ENCODE measurements at regions not wholly inside any gene's neighbourhood (a gene's known extent, or its start where the extent isn't known, plus 50 kb on each side); places are given as distances from the start of the nearest gene placed in this dataset.

- TF ChIP-seq HSF4 (CRISPR knock-in tag; IDR thresholded peaks at IDR 0.05; ENCODE audit: borderline replicate concordance), result no peak
- no peak for TF ChIP-seq SETDB1 (IDR thresholded peaks at IDR 0.05; ENCODE audit: low read length)
- no peak for TF ChIP-seq BHLHE40 (IDR thresholded peaks at IDR 0.05; ENCODE audit: low read length)
- no peak for TF ChIP-seq PHF20 (IDR thresholded peaks at IDR 0.05; ENCODE audit: partially characterized antibody)
- TF ChIP-seq GABPB1 (CRISPR knock-in tag; IDR thresholded peaks at IDR 0.05), result no peak
Measured at GRCh38 chr6:47153404-47153755, 111.2 kb upstream of the ADGRF1 start (continued).

DNA sequence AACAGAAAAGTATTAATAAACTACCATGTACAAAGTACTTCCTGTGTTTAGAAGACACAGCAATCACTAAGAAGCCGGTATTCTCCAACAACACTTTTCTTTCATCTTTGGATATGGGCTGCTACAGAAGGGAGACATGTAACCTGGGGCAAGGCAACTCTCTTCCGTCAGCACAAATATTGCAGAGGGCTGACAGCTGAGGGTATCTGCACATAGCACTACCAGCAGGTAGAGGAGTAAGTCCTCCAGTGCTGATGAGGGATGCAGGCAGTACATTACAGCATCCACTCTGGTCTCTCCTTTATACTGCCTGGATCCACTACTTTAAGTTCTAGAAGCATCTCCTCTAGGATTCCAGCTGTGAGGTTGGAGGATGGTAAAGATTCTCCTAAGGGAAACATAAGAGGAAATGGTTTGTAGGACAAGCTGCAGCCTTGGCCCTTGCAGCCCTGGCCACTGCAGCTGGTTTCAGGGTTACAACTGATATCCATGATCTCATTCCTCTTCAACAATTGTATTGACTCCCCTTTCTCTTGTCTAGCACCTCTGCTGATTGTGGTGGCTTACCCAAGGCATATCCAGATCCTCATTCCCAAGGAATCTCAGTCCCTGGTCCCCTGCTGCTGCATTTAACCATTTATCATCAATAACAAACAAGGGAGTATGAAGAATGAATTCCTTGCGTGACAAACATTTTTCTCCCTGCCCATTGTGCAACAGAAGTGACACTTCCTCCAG, 110.7 kb upstream of the ADGRF1 start:
- FAIRE-seq, result no peak
- in situ Hi-C loops (cut with MboI), result no loop called here

More for the DNA sequence above, 110.7 kb upstream of the ADGRF1 start:
- Histone ChIP-seq H3K4me3 (no peak overlapping the region), H3K4me2 (ENCODE audit: insufficient read depth, low read length) (no peak overlapping the region), H3K9me3 (replicated peaks; ENCODE audit: control insufficient read depth, insufficient read depth, low read depth, low read length) (no peaks in the 10 kb centered on the region), H4K20me1 (replicated peaks; ENCODE audit: control insufficient read depth, insufficient read depth, low read length) (no peaks in the 10 kb centered on the region), H3K27me3 (ENCODE audit: control insufficient read depth in 2 of 2, insufficient read depth in 2 of 2, low read length in 2 of 2) (peaks cover 17 to 21% of the 10 kb centered on the region in 2 experiments), H3K79me2 (ENCODE audit: control insufficient read depth, insufficient read depth, low read length) (no peaks in the 10 kb centered on the region), H2AFZ (ENCODE audit: low read depth, low read length) (no peak overlapping the region), H3K9ac (ENCODE audit: insufficient read depth in 1 of 2, low read depth in 2 of 2, low read length in 2 of 2) (no peak overlapping the region), H3K36me3 (ENCODE audit: control insufficient read depth, insufficient read depth, low read length) (no peaks in the 10 kb centered on the region), H3K4me1 (replicated peaks in 1 of 2; ENCODE audit: control insufficient read depth in 2 of 2, insufficient read depth in 2 of 2, low read length in 2 of 2) (no peaks in the 10 kb centered on the region; a peak in 1 of 5 replicates), H3K27ac (ENCODE audit: extremely low read depth, low read depth, low read length) (no peak overlapping the region), H3K9me1 (ENCODE audit: control insufficient read depth, insufficient read depth, low read length) (no peaks in the 10 kb centered on the region)
- DNase-seq (ENCODE audit: extremely low read depth in 1 of 4, low spot score in 3 of 4), result no peak
- intact Hi-C loops (cut with micrococcal nuclease), result no loop called here
- CTCF ChIA-PET (ENCODE audit: low intra/inter-chr PET ratio), result no interaction called here
- POLR2A ChIA-PET, result no interaction called here
- no peak; the same call in 2 of the 3 replicates for ATAC-seq
- BruUV-seq (replicated peaks), result no TSS peak
- no peak for TF ChIP-seq ZNF124 (CRISPR knock-in tag; IDR thresholded peaks at IDR 0.05)
- TF ChIP-seq CEBPB (tag; IDR thresholded peaks at IDR 0.05), result peak; percentile 31; the same call in 1 of the 2 replicates
- 15% methylated on average over 3 of the region's 3 CpGs for WGBS (ENCODE audit: insufficient coverage, low coverage, missing lambda C conversion rate)
